Astrocyte (in vitro differentiated cells and primary cell): ENCODE measurements at regions not wholly inside any gene's neighbourhood (a gene's known extent, or its start where the extent isn't known, plus 50 kb on each side); places are given as distances from the start of the nearest gene placed in this dataset.

Experiments
- DNase-seq: peaks from one replicate; pipeline ENCODE4 v3.0.0-alpha.2; 2010; ENCODE audit warnings: low read depth
- FAIRE-seq: peaks from 2 replicates; lab custom pipeline; 2011; peaks lifted over from hg19 to GRCh38; lab: Jason Lieb, UNC
- H2AFZ ChIP-seq: 2 replicates; pipeline ENCODE4 v1.6.0; 2012; ENCODE audit warnings: low read depth, low read length, inconsistent platforms
- H3K27ac ChIP-seq: 2 replicates; pipeline ENCODE4 v1.5.1; 2011; ENCODE audit warnings: low read depth, low read length, inconsistent platforms
- H3K27me3 ChIP-seq: 2 replicates; pipeline ENCODE4 v1.6.0; 2011; ENCODE audit warnings: low read length, inconsistent platforms; ENCODE audit not compliant: insufficient read depth
- H3K36me3 ChIP-seq: 2 replicates; pipeline ENCODE4 v1.5.1; 2011; ENCODE audit warnings: low read length, inconsistent platforms; ENCODE audit not compliant: insufficient read depth
- H3K4me1 ChIP-seq: 2 replicates; pipeline ENCODE4 v1.5.1; 2011; ENCODE audit warnings: low read length, inconsistent platforms; ENCODE audit not compliant: insufficient read depth
- H3K4me2 ChIP-seq: 2 replicates; pipeline ENCODE4 v1.6.0; 2012; ENCODE audit warnings: low read length, inconsistent platforms
- H3K4me3 ChIP-seq: 2 replicates; pipeline ENCODE4 v1.5.1; 2011; ENCODE audit warnings: low read depth, mild to moderate bottlenecking, low read length, inconsistent platforms; ENCODE audit not compliant: insufficient read depth
- H3K79me2 ChIP-seq: 2 replicates; pipeline ENCODE4 v1.6.0; 2012; ENCODE audit warnings: mild to moderate bottlenecking, low read length, inconsistent platforms; ENCODE audit not compliant: insufficient read depth
- H3K9ac ChIP-seq: 2 replicates; pipeline ENCODE4 v1.6.0; 2012; ENCODE audit warnings: mild to moderate bottlenecking, low read length, inconsistent platforms
- H3K9me3 ChIP-seq: 2 replicates; pipeline ENCODE4 v1.5.1; 2012; ENCODE audit warnings: low read depth, mild to moderate bottlenecking, low read length, inconsistent platforms; ENCODE audit not compliant: insufficient read depth
- H4K20me1 ChIP-seq: 2 replicates; pipeline ENCODE4 v1.6.0; 2012; ENCODE audit warnings: low read length, inconsistent platforms; ENCODE audit not compliant: insufficient read depth
- H3K27ac Mint-ChIP-seq: one replicate; pipeline ENCODE4 v1.8.0; 2021; ENCODE audit warnings: mild to moderate bottlenecking, mixed read lengths; ENCODE audit not compliant: unreplicated experiment
- H3K27me3 Mint-ChIP-seq: one replicate; pipeline ENCODE4 v1.8.0; 2021; ENCODE audit warnings: low read depth, mixed read lengths; ENCODE audit not compliant: unreplicated experiment
- H3K36me3 Mint-ChIP-seq: one replicate; pipeline ENCODE4 v1.8.0; 2021; ENCODE audit warnings: low read depth, mixed read lengths; ENCODE audit not compliant: unreplicated experiment
- H3K4me1 Mint-ChIP-seq: one replicate; pipeline ENCODE4 v1.8.0; 2021; ENCODE audit warnings: low read depth, mixed read lengths; ENCODE audit not compliant: unreplicated experiment
- H3K4me3 Mint-ChIP-seq: one replicate; pipeline ENCODE4 v1.8.0; 2021; ENCODE audit warnings: mild to moderate bottlenecking, moderate library complexity, mixed read lengths; ENCODE audit not compliant: unreplicated experiment
- H3K9me3 Mint-ChIP-seq: one replicate; pipeline ENCODE4 v1.8.0; 2021; ENCODE audit warnings: mild to moderate bottlenecking, mixed read lengths; ENCODE audit not compliant: unreplicated experiment
- CTCF ChIP-seq: IDR thresholded peaks from 2 replicates; pipeline ENCODE4 v1.5.1; 2011; ENCODE audit warnings: low read depth, mild to moderate bottlenecking, inconsistent platforms, low read length, moderate library complexity; ENCODE audit not compliant: insufficient read depth
- EZH2 ChIP-seq: IDR thresholded peaks from 2 replicates; pipeline ENCODE4 v1.6.1; 2012; ENCODE audit warnings: mild to moderate bottlenecking, low read length, inconsistent platforms; ENCODE audit not compliant: insufficient read depth

DNA sequence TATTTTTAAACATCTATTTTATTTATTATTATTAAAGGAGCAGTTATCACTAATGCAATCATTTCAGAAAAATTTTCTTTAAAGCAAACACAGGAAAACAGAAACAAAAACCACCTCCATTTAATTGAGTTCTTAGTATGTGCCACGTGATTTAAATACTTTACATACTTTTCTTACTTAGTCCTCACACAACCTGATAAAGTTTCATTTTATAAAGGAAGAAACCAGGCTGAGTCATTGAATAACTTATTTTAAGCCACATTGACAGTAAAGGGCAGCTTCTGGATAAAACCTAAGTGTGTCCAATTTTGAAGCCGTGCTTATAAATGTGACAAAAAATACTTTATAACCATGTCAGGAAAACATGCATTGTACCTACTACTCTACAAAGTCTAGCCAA lies 57.1 kb upstream of the PCED1B start:
- DNase-seq = peak; percentile 83
- peak overlapping the region; percentile 64 for H3K4me2 ChIP-seq
- peak overlapping the region; percentile 73 for H3K27ac ChIP-seq

GRCh38 chr12:47023311-47023710 lies 56.1 kb upstream of the PCED1B start:
- peaks cover 21% of the 10 kb centered on the region for H3K4me1 Mint-ChIP-seq
- H3K4me3 Mint-ChIP-seq = no peak overlapping the region
- Histone ChIP-seq H2AFZ (no peak overlapping the region), H3K27me3 (no peaks in the 10 kb centered on the region), H3K4me2 (no peak overlapping the region), H4K20me1 (no peaks in the 10 kb centered on the region), H3K9ac (no peak overlapping the region), H3K9me3 (no peaks in the 10 kb centered on the region), H3K79me2 (no peaks in the 10 kb centered on the region), H3K4me3 (no peak overlapping the region), H3K27ac (no peak overlapping the region), H3K36me3 (no peaks in the 10 kb centered on the region), H3K4me1 (peaks cover 19% of the 10 kb centered on the region)
- FAIRE-seq (no peak), DNase-seq (no peak)
- H3K27ac Mint-ChIP-seq = no peak overlapping the region
- TF ChIP-seq EZH2 = no peak
- TF ChIP-seq CTCF = no peak
- H3K9me3 Mint-ChIP-seq = no peaks in the 10 kb centered on the region
- peaks cover 2% of the 10 kb centered on the region for H3K27me3 Mint-ChIP-seq
- no peaks in the 10 kb centered on the region for H3K36me3 Mint-ChIP-seq

More for the DNA sequence above, 57.1 kb upstream of the PCED1B start:
- H4K20me1 ChIP-seq = no peaks in the 10 kb centered on the region
- H3K36me3 Mint-ChIP-seq = no peaks in the 10 kb centered on the region
- H3K27me3 Mint-ChIP-seq = peaks cover 2% of the 10 kb centered on the region
- no peaks in the 10 kb centered on the region for H3K9me3 ChIP-seq
- H3K9ac ChIP-seq = no peak overlapping the region
- H3K4me3 Mint-ChIP-seq = no peak overlapping the region
- TF ChIP-seq EZH2 (no peak), CTCF (no peak)
- H3K36me3 ChIP-seq = no peaks in the 10 kb centered on the region
- H3K79me2 ChIP-seq = no peaks in the 10 kb centered on the region
- H3K27me3 ChIP-seq = no peaks in the 10 kb centered on the region
- FAIRE-seq = peak; percentile 85
- H3K4me1 ChIP-seq = peaks cover 26% of the 10 kb centered on the region
- no peak overlapping the region for H2AFZ ChIP-seq
- H3K4me1 Mint-ChIP-seq = peaks cover 27% of the 10 kb centered on the region
- no peak overlapping the region for H3K27ac Mint-ChIP-seq
- peak overlapping the region; percentile 13 for H3K4me3 ChIP-seq
- no peaks in the 10 kb centered on the region for H3K9me3 Mint-ChIP-seq

DNA sequence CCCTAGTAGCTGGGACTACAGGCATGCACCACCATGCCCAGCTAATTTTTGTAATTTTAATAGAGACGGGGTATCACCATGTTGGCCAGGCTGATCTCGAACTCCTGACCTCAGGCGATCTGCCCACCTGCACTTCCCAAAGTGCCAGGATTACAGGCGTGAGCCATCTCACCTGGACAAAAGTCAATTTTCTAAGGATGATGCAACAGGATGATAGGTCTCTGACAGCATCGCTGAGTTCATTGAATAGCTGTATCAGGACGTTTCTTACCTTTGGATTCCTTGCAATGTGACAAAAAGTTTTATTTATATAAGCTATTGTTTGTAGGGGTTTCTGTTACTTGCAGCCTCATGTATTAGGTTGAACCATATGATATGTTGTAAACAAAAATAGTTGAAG lies 55.5 kb upstream of the PCED1B start:
- Mint-ChIP-seq H3K9me3 (no peaks in the 10 kb centered on the region), H3K27ac (no peak overlapping the region), H3K4me3 (no peak overlapping the region), H3K4me1 (peaks cover 21% of the 10 kb centered on the region), H3K27me3 (peaks cover 2% of the 10 kb centered on the region), H3K36me3 (no peaks in the 10 kb centered on the region)
- DNase-seq (no peak), FAIRE-seq (no peak)
- peaks cover 17% of the 10 kb centered on the region for H3K4me1 ChIP-seq
- H3K9me3 ChIP-seq = no peaks in the 10 kb centered on the region
- TF ChIP-seq EZH2 (no peak), CTCF (no peak)
- H3K4me3 ChIP-seq = no peak overlapping the region
- H3K36me3 ChIP-seq = no peaks in the 10 kb centered on the region
- H3K27ac ChIP-seq = no peak overlapping the region
- H3K4me2 ChIP-seq = no peak overlapping the region
- no peaks in the 10 kb centered on the region for H3K79me2 ChIP-seq
- no peak overlapping the region for H3K9ac ChIP-seq
- H2AFZ ChIP-seq = no peak overlapping the region
- H4K20me1 ChIP-seq = no peaks in the 10 kb centered on the region
- H3K27me3 ChIP-seq = no peaks in the 10 kb centered on the region
